GM19025 (cell line): ENCODE measurements at regions not wholly inside any gene's neighbourhood (a gene's known extent, or its start where the extent isn't known, plus 50 kb on each side); places are given as distances from the start of the nearest gene placed in this dataset.
"Not testable (repeated sequence)": the region's sequence is repeated elsewhere in the genome, so short reads cannot be mapped to it uniquely, and the experiment has no call there.

Source experiments
- ATAC-seq: cut with Tn5 transposase; IDR thresholded peaks from one replicate; pipeline ENCODE4 v1.9.1; 2021; ENCODE audit warnings: mild to moderate bottlenecking, low read depth, moderate library complexity; ENCODE audit not compliant: unreplicated experiment

- ATAC-seq, result not testable (repeated sequence)
Observed at GRCh38 chr2:87587934-87588333, 160.0 kb upstream of the PLGLB2 start.

- not testable (repeated sequence) for ATAC-seq
Observed at GRCh38 chr2:87592974-87593373, 154.9 kb upstream of the PLGLB2 start.

- not testable (repeated sequence) for ATAC-seq
Observed at GRCh38 chr2:87593784-87594610, 153.9 kb upstream of the PLGLB2 start.

- not testable (repeated sequence) for ATAC-seq
Observed at GRCh38 chr2:87594611-87594992, 153.3 kb upstream of the PLGLB2 start.

GRCh38 chr2:87595017-87595416 lies 152.9 kb upstream of the PLGLB2 start:
- ATAC-seq, result not testable (repeated sequence)

GRCh38 chr2:87600961-87601360 lies 146.9 kb upstream of the PLGLB2 start:
- ATAC-seq, result not testable (repeated sequence)

GRCh38 chr2:87602118-87602517 lies 145.8 kb upstream of the PLGLB2 start:
- ATAC-seq, result not testable (repeated sequence)

- not testable (repeated sequence) for ATAC-seq
Observed at GRCh38 chr2:87602728-87603127, 145.2 kb upstream of the PLGLB2 start.

- ATAC-seq, result not testable (repeated sequence)
Observed at GRCh38 chr2:87603418-87604278, 144.2 kb upstream of the PLGLB2 start.

GRCh38 chr2:87604279-87604818 lies 143.5 kb upstream of the PLGLB2 start:
- ATAC-seq, result not testable (repeated sequence)

- ATAC-seq, result not testable (repeated sequence)
Observed at GRCh38 chr2:87604980-87605379, 142.9 kb upstream of the PLGLB2 start.

GRCh38 chr2:87608377-87609166 lies 139.3 kb upstream of the PLGLB2 start:
- not testable (repeated sequence) for ATAC-seq

GRCh38 chr2:87610974-87611373 lies 136.9 kb upstream of the PLGLB2 start:
- ATAC-seq, result not testable (repeated sequence)

GRCh38 chr2:87611416-87611815 lies 136.5 kb upstream of the PLGLB2 start:
- ATAC-seq, result not testable (repeated sequence)

- not testable (repeated sequence) for ATAC-seq
Observed at GRCh38 chr2:87611956-87612355, 135.9 kb upstream of the PLGLB2 start.

- not testable (repeated sequence) for ATAC-seq
Observed at GRCh38 chr2:87614829-87615434, 133.0 kb upstream of the PLGLB2 start.

GRCh38 chr2:87619121-87619520 lies 128.8 kb upstream of the PLGLB2 start:
- not testable (repeated sequence) for ATAC-seq

- not testable (repeated sequence) for ATAC-seq
Observed at GRCh38 chr2:87621139-87621538, 126.7 kb upstream of the PLGLB2 start.

- not testable (repeated sequence) for ATAC-seq
Observed at GRCh38 chr2:87622720-87623119, 125.2 kb upstream of the PLGLB2 start.
